GM12873 (cell line): ENCODE measurements at regions not wholly inside any gene's neighbourhood (a gene's known extent, or its start where the extent isn't known, plus 50 kb on each side); places are given as distances from the start of the nearest gene placed in this dataset.

Experiments used
- CTCF ChIP-seq: IDR thresholded peaks from 2 replicates; pipeline ENCODE4 v1.5.1; 2012; ENCODE audit warnings: low read depth, mild to moderate bottlenecking, moderate library complexity, low read length, control low read depth; ENCODE audit not compliant: insufficient read depth; ENCODE audit errors: missing control alignments

DNA sequence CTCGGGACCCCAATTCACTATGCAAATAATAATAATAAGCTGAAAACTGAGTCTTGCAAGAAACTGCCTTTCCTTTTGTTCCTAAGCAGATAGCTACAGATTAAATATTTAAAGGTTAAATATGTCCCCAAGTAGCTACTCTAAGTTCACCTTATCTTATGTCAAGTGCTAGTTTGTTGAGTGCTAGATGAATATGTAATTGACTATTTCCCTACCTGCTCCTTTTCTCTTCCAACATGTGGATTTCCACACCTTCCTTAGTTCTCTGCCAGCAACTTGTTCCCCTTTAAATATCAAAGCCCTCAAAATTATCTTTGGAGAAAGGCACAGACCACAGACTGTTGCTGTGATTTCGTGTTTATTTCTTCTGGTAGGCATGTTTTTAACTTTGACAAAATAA, 709.2 kb upstream of the SLITRK1 start:
- no peak for TF ChIP-seq CTCF

GRCh38 chr13:84590663-84591062, 708.4 kb upstream of the SLITRK1 start:
- no peak for TF ChIP-seq CTCF

DNA sequence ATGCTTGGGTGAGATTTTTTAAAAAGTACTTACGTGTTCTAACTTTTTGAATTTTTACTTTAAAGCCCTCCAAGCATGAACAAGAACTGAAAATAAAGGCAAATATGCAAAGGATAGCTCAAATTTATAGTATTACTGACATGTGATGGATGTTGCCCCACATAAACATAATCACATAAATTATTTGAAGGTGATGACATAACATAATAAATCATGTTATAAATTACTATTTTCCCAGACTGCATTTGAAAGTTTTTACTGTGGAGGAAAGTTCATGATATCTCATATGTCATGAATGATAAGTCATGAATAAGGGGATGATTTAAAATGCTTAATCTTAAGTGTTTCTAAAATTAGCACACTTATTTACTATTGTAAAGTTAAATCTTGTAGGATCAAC, 705.7 kb upstream of the SLITRK1 start:
- TF ChIP-seq CTCF, result no peak

DNA sequence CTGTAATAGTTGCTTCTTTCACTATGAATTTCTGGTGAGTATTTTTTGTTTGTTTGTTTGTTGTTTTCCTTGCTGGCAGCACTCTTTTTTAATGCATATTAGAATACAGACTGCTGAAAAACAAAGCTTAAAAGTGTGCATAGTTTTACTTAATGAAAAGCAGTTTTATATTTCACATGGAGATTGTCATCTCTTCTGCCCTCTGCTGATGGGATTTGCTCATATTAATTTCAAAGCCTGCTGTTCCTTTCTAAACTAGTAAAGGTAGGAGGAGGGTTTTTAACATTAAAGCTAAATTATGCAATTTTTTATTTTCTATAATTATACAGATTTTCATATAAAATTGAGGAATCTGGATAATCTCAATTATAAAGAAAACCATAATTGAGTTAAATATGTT, 692.6 kb upstream of the SLITRK1 start:
- TF ChIP-seq CTCF, result no peak

GRCh38 chr13:84571264-84571663, 689.0 kb upstream of the SLITRK1 start:
- no peak for TF ChIP-seq CTCF

DNA sequence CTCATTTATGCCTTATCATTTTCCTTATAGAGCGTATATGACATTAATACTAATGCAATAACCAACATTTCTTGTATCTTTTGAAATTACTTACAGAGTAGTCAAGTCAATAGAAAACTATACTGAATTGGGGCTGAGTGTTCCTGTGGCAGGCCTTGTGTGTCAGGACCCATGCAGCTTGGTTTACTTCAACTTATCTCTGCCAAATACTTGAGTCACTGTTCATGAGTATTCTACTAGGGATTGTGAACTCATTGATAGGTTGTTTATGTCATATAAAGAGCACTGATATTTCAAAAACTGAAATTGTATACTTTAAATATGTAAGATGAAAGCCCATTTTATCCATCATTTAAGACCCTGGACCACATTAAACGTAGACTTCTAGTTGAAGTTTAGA, 688.6 kb upstream of the SLITRK1 start:
- no peak for TF ChIP-seq CTCF

- TF ChIP-seq CTCF, result no peak
These were observed 687.1 kb upstream of the SLITRK1 start for GRCh38 chr13:84569366-84569765.

DNA sequence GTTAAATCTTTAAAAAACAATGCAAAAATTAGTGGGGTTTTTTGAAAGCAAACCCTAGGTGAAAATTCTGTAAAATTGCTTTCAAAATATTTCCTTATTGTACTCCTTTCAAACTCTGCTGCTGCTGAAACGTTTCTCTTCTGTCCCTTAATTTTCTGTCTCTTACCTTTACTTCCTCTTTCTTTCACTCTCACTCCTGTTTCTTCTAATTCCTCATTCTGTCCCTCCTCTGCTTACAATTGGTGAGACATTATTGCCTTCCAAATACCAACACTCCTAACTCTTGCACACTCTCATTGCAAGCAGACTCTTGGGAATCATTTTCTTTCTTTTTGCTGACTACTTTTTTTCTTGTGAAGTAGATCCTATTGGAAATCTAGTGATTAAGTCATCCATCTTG, 685.6 kb upstream of the SLITRK1 start:
- no peak for TF ChIP-seq CTCF
